C4-2B (cell line): ENCODE measurements at regions not wholly inside any gene's neighbourhood (a gene's known extent, or its start where the extent isn't known, plus 50 kb on each side); places are given as distances from the start of the nearest gene placed in this dataset.

Experiments used
- ZFX ChIP-seq: fragments of 450-650 bp; IDR thresholded peaks from 2 replicates; pipeline ENCODE4 v1.6.1; 2017
- TF ChIP-seq, protein P1 (sequence below): fragments of 450-650 bp; conservative IDR thresholded peaks from 2 replicates; pipeline ENCODE4 v1.5.1; 2017; ENCODE audit warnings: mild to moderate bottlenecking

- TF ChIP-seq, protein P1, sequence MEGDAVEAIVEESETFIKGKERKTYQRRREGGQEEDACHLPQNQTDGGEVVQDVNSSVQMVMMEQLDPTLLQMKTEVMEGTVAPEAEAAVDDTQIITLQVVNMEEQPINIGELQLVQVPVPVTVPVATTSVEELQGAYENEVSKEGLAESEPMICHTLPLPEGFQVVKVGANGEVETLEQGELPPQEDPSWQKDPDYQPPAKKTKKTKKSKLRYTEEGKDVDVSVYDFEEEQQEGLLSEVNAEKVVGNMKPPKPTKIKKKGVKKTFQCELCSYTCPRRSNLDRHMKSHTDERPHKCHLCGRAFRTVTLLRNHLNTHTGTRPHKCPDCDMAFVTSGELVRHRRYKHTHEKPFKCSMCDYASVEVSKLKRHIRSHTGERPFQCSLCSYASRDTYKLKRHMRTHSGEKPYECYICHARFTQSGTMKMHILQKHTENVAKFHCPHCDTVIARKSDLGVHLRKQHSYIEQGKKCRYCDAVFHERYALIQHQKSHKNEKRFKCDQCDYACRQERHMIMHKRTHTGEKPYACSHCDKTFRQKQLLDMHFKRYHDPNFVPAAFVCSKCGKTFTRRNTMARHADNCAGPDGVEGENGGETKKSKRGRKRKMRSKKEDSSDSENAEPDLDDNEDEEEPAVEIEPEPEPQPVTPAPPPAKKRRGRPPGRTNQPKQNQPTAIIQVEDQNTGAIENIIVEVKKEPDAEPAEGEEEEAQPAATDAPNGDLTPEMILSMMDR, result no peak
- no peak for TF ChIP-seq ZFX
Measured at GRCh38 chr7:25954395-25954794, 197.6 kb upstream of the NFE2L3 start.
